ENCODE measurements at regions not wholly inside any gene's neighbourhood (a gene's known extent, or its start where the extent isn't known, plus 50 kb on each side); places are given as distances from the start of the nearest gene placed in this dataset.

- Histone ChIP-seq H3K36me3 (no peaks in the 10 kb centered on the region), H3K4me3 (no peak overlapping the region), H3K27me3 (no peaks in the 10 kb centered on the region), H3K27ac (no peak overlapping the region), H3K9me3 (ENCODE audit: low read depth) (no peaks in the 10 kb centered on the region), H3K4me1 (ENCODE audit: low read depth) (no peaks in the 10 kb centered on the region)
- peak in 1 of 2 donors; percentile 62 for DNase-seq (ENCODE audit: low read depth in 1 of 2, low spot score in 1 of 2)
- TF ChIP-seq, protein P1, sequence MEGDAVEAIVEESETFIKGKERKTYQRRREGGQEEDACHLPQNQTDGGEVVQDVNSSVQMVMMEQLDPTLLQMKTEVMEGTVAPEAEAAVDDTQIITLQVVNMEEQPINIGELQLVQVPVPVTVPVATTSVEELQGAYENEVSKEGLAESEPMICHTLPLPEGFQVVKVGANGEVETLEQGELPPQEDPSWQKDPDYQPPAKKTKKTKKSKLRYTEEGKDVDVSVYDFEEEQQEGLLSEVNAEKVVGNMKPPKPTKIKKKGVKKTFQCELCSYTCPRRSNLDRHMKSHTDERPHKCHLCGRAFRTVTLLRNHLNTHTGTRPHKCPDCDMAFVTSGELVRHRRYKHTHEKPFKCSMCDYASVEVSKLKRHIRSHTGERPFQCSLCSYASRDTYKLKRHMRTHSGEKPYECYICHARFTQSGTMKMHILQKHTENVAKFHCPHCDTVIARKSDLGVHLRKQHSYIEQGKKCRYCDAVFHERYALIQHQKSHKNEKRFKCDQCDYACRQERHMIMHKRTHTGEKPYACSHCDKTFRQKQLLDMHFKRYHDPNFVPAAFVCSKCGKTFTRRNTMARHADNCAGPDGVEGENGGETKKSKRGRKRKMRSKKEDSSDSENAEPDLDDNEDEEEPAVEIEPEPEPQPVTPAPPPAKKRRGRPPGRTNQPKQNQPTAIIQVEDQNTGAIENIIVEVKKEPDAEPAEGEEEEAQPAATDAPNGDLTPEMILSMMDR (IDR thresholded peaks at IDR 0.05; ENCODE audit: low read depth, low read length): no peak
Measured at GRCh38 chr12:115023279-115024265, 339.6 kb upstream of the TBX3 start.

DNA sequence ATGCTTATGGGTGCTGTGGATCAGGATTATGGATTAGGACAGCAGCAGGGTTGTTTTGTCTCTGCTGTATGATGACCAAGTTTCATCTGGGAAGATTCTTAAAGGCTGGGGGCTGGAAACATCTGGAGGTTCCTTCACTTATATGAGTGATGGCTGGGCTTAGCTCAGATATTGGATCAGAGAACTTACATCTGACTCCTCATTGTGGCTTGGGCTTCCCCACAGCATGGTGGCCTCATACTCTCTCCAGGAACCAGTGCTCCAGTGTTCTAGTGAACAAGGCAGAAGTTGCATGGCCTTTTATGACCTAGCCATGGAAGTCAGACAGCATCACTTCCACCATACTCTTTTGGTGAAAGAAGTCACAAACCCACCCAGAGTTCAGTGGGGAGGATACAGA is 336.1 kb upstream of the TBX3 start:
- no peaks in the 10 kb centered on the region for H3K36me3 ChIP-seq
- H3K9me3 ChIP-seq (ENCODE audit: low read depth): no peaks in the 10 kb centered on the region
- no peak overlapping the region for H3K27ac ChIP-seq
- TF ChIP-seq, protein P1 (IDR thresholded peaks at IDR 0.05; ENCODE audit: low read depth, low read length): no peak
- H3K27me3 ChIP-seq: no peaks in the 10 kb centered on the region
- H3K4me3 ChIP-seq: no peak overlapping the region
- H3K4me1 ChIP-seq (ENCODE audit: low read depth): no peaks in the 10 kb centered on the region
- no peak for DNase-seq (ENCODE audit: low read depth in 1 of 2, low spot score in 1 of 2)

DNA sequence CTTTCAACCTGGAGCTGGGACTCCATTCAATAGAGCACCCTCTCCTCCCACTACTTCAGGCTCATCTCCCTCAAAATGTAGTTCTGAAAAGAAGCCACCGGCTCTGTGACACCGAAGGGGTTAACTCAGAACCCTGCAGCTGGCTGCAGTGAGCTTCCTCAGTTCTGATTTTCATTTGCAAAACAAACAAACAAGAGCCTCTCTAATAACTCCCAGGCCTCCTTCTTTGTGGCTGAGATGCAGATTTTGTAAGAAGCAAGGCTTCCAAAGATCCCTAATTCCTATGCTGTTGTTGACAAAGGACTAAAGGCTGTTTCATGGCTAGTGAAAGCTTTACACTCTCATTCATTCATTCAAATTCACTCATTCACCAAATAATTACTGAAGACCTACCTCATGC is 333.4 kb upstream of the TBX3 start:
- Histone ChIP-seq H3K4me1 (ENCODE audit: low read depth) (peaks cover 10% of the 10 kb centered on the region), H3K27me3 (no peaks in the 10 kb centered on the region), H3K9me3 (ENCODE audit: low read depth) (no peaks in the 10 kb centered on the region), H3K36me3 (no peaks in the 10 kb centered on the region), H3K27ac (no peak overlapping the region), H3K4me3 (no peak overlapping the region)
- no peak for DNase-seq (ENCODE audit: low read depth in 1 of 2, low spot score in 1 of 2)
- TF ChIP-seq, protein P1 (IDR thresholded peaks at IDR 0.05; ENCODE audit: low read depth, low read length): no peak

DNA sequence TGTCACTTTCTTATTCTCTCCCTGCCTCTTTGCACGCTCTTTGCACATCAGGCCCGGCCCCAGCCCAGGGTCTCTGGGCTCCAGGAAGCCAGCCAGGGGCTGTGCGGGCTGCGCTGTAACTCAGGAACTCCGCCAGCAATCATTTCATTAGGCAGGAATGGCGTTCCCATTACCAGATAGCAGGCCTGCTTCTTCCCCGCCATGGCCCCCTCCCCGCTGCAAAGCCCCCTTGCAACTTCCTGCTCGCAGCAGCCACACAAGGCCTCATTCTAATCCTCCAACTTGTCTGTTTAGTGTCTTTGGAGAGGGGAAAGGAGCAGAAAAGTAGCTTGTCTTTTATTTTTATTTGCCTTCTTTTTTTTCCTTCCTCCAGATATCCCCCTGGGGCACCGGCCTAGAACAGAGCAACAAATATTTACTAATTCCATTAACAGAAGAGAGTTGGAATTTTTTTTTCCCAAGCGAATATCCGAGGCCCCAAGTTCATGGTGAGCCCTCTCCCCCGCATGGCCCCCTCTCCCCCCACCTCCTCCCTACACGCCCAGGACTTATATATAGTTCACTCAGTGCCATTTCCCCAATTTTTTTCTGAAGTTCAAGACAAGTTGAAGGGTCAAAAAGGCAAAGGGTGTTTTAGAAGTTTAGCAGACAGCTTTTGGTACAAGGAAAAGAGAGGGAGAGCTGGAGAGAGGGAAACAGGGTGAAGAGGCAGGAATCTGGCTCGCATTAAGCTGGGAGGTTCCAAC is 329.4 kb upstream of the TBX3 start:
- Histone ChIP-seq H3K4me1 (ENCODE audit: low read depth) (peaks cover 10% of the 10 kb centered on the region), H3K27ac (peak overlapping the region; percentile 25), H3K4me3 (no peak overlapping the region), H3K36me3 (no peaks in the 10 kb centered on the region), H3K27me3 (no peaks in the 10 kb centered on the region), H3K9me3 (ENCODE audit: low read depth) (no peaks in the 10 kb centered on the region)
- peak in 1 of 2 donors; percentile 23 for DNase-seq (ENCODE audit: low read depth in 1 of 2, low spot score in 1 of 2)
- TF ChIP-seq, protein P1 (IDR thresholded peaks at IDR 0.05; ENCODE audit: low read depth, low read length): no peak

GRCh38 chr12:115012861-115013235 is 328.9 kb upstream of the TBX3 start:
- DNase-seq (ENCODE audit: low read depth in 1 of 2, low spot score in 1 of 2): no peak
- peaks cover 10% of the 10 kb centered on the region for H3K4me1 ChIP-seq (ENCODE audit: low read depth)
- H3K9me3 ChIP-seq (ENCODE audit: low read depth): no peaks in the 10 kb centered on the region
- no peaks in the 10 kb centered on the region for H3K36me3 ChIP-seq
- no peaks in the 10 kb centered on the region for H3K27me3 ChIP-seq
- TF ChIP-seq, protein P1 (IDR thresholded peaks at IDR 0.05; ENCODE audit: low read depth, low read length): no peak
- H3K4me3 ChIP-seq: no peak overlapping the region
- H3K27ac ChIP-seq: peak overlapping the region; percentile 25
